AG04449 (cell line): ENCODE measurements at regions not wholly inside any gene's neighbourhood (a gene's known extent, or its start where the extent isn't known, plus 50 kb on each side); places are given as distances from the start of the nearest gene placed in this dataset.

Experiments
- CTCF ChIA-PET: fragments of 350-600 bp; formaldehyde crosslinking; extraction: SDS; loops from one replicate; lab custom pipeline; 2021; ENCODE audit warnings: antibody characterized with exemption; lab: Yijun Ruan, JAX
- POLR2A ChIA-PET: fragments of 400-600, 350-600 bp; formaldehyde crosslinking; extraction: SDS; loops from one replicate; lab custom pipeline; 2020; ENCODE audit warnings: antibody characterized with exemption, inconsistent platforms; lab: Yijun Ruan, JAX
- DNase-seq: peaks from one replicate; pipeline ENCODE4 v3.0.0-alpha.2; 2010; ENCODE audit warnings: low read depth, low spot score
- H3K4me3 ChIP-seq: 2 replicates; pipeline ENCODE4 v1.5.1; 2011; ENCODE audit warnings: low read depth, mild to moderate bottlenecking, control low read depth, low read length
- CTCF ChIP-seq: IDR thresholded peaks from one replicate; pipeline ENCODE4 v1.5.1; 2011; ENCODE audit warnings: mild to moderate bottlenecking, moderate library complexity, low read length, control low read depth, inconsistent platforms; ENCODE audit not compliant: insufficient read depth; ENCODE audit errors: missing control alignments

DNA sequence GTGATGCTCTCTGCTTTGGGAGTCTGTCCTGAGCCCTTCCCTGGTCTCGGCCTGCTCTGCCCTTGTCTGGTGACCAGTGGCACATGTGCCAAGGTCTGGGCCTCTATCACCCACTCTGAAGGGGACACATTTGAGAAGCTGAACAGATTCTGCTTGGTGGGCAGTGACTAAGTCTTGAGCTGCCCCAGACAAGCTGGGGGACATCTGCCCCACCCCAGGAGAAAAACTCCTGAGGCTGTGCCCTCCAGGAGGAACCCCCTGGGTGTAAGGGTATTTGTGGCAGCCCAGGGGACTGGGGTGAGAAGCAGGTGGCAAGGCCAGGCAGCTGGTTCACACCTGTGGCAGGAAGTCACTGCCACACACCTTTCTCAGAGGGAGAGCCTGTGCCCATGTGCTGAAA, 342.1 kb downstream of the DYSF start:
- TF ChIP-seq CTCF, result no peak
- POLR2A ChIA-PET, result no interaction called here
- CTCF ChIA-PET, result interaction anchor here (0.9 to 15.8 kb wide), 19 partner anchors 12 to 785 kb away, joined by 3 to 322 read pairs (median 11); no protein-coding TSS in a partner anchor

GRCh38 chr2:71794611-71795010, 341.2 kb downstream of the DYSF start:
- TF ChIP-seq CTCF, result no peak
- DNase-seq, result no peak
- H3K4me3 ChIP-seq, result no peak overlapping the region
- CTCF ChIA-PET, result interaction anchor here (0.8 to 15.8 kb wide), 15 partner anchors 8 to 785 kb away, joined by 3 to 322 read pairs (median 16); no protein-coding TSS in a partner anchor
- POLR2A ChIA-PET, result no interaction called here

More for the DNA sequence above, 342.1 kb downstream of the DYSF start:
- no peak for DNase-seq
- H3K4me3 ChIP-seq, result no peak overlapping the region

GRCh38 chr2:71793926-71794325, 340.6 kb downstream of the DYSF start:
- POLR2A ChIA-PET, result no interaction called here
- TF ChIP-seq CTCF, result no peak
- H3K4me3 ChIP-seq, result no peak overlapping the region
- DNase-seq, result no peak
- CTCF ChIA-PET, result interaction anchor here (0.8 to 15.8 kb wide), 9 partner anchors 8 to 359 kb away, joined by 3 to 322 read pairs (median 208); no protein-coding TSS in a partner anchor

- no peak for TF ChIP-seq CTCF
- DNase-seq, result no peak
- ChIA-PET CTCF (interaction anchor here (0.8 to 15.8 kb wide), 8 partner anchors 9 to 360 kb away, joined by 3 to 322 read pairs (median 211); no protein-coding TSS in a partner anchor), POLR2A (no interaction called here)
- no peak overlapping the region for H3K4me3 ChIP-seq
Measured at GRCh38 chr2:71792926-71793761, 339.8 kb downstream of the DYSF start.

DNA sequence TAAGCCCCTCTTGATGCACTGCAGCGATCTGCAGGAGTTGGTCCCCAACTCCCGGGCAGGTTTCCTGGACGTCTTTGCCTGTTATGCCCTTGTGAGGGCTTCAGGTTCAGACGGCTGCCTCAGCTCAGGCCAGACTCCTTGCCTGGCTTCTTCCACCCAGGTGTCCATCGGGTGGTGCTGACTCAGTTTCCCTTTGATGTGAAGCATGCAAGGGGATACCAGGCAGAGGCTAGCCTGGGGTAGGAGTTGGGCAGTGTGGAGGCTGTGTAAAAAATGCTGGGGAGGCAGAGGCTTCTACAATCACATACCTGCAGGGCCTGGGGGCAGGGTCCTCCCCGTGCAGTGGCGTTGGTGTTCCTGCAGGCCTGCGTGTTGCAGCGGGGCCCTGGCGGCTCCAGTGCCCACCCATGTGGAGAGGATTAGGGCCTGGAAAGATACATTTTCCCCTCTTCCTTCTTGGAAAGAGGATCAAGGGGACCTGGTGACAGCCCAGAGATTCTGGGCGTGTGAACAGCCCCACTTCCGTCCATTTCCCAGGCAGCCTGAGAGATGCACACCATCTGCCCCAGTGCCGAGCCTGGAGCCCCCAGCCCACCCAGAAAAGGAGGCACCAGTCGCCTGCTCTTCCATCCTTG, 338.3 kb downstream of the DYSF start:
- ChIA-PET POLR2A (no interaction called here), CTCF (interaction anchor here (0.8 to 16.5 kb wide), 6 partner anchors 7 to 358 kb away, joined by 3 to 196 read pairs (median 4); no protein-coding TSS in a partner anchor)
- no peak for DNase-seq
- no peak overlapping the region for H3K4me3 ChIP-seq
- TF ChIP-seq CTCF, result no peak

DNA sequence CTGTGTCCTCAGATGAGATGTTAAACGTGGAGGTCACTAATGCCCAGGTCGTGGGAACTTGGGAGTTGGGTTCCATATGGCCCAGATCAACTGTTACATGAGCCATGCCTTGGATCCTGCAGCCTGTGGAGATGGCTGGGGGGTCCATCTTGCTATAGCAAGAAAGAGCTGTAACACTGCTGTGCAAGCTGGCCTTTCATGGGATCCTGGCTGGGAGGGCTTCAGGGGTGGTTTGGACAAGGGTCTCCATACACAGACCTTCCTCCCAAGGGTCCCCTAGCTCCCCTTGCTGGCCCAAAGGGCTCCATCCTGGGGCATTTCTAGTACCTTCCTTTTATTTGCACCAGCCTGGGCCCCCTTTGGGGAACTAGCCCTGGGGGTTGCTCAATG, 337.7 kb downstream of the DYSF start:
- CTCF ChIA-PET, result interaction anchor here (0.8 to 16.5 kb wide), 8 partner anchors 8 to 787 kb away, joined by 3 to 196 read pairs (median 5); no protein-coding TSS in a partner anchor

More for the DNA sequence above, 337.7 kb downstream of the DYSF start:
- POLR2A ChIA-PET, result no interaction called here
- no peak for DNase-seq
- no peak for TF ChIP-seq CTCF
- no peak overlapping the region for H3K4me3 ChIP-seq
